ENCODE measurements at regions not wholly inside any gene's neighbourhood (a gene's known extent, or its start where the extent isn't known, plus 50 kb on each side); places are given as distances from the start of the nearest gene placed in this dataset.

DNA sequence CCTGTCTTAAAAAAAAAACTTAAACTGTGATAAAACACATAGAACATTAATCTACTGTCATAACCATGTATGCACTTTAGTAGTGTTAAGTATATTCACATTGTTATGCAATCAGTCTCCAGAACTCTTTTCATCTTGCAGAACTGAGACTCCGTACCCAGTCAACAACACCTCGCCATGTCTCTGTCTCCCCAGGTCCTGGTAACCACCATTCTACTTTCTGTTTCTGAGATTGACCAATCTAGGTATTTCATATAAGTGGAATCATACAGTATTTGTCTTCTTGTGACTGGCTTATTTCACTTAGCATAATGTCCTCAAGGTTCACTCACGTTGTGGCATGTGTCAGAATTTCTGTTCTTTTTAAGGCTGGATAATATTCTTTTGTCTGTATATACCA, 290.8 kb upstream of the CXCR4 start:
- H3K9me1 ChIP-seq (ENCODE audit: control insufficient read depth, extremely low read depth, insufficient read depth, low read length), result no peaks in the 10 kb centered on the region
- H3K4me2 ChIP-seq (ENCODE audit: control insufficient read depth, extremely low read depth, insufficient read depth, low read depth, low read length), result no peak overlapping the region
- peaks cover 17% of the 10 kb centered on the region for H3K4me1 ChIP-seq (ENCODE audit: control insufficient read depth, extremely low read depth, insufficient read depth, low read length)
- TF ChIP-seq, protein P1, sequence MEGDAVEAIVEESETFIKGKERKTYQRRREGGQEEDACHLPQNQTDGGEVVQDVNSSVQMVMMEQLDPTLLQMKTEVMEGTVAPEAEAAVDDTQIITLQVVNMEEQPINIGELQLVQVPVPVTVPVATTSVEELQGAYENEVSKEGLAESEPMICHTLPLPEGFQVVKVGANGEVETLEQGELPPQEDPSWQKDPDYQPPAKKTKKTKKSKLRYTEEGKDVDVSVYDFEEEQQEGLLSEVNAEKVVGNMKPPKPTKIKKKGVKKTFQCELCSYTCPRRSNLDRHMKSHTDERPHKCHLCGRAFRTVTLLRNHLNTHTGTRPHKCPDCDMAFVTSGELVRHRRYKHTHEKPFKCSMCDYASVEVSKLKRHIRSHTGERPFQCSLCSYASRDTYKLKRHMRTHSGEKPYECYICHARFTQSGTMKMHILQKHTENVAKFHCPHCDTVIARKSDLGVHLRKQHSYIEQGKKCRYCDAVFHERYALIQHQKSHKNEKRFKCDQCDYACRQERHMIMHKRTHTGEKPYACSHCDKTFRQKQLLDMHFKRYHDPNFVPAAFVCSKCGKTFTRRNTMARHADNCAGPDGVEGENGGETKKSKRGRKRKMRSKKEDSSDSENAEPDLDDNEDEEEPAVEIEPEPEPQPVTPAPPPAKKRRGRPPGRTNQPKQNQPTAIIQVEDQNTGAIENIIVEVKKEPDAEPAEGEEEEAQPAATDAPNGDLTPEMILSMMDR (optimal IDR thresholded peaks at IDR 0.05 in 1 of 3, IDR thresholded peaks at IDR 0.05 in 1 of 3, conservative IDR thresholded peaks at IDR 0.05 in 1 of 3; ENCODE audit: extremely low read depth in 1 of 3, insufficient read depth in 2 of 3, low read length in 3 of 3), result no peak
- no peak for TF ChIP-seq EZH2 (IDR thresholded peaks at IDR 0.05; ENCODE audit: low read length)
- H3K79me2 ChIP-seq (ENCODE audit: control insufficient read depth, insufficient read depth, low read length), result no peaks in the 10 kb centered on the region
- no peak for FAIRE-seq
- no peak overlapping the region for H2AFZ ChIP-seq (ENCODE audit: control insufficient read depth, low read length)
- no peak for DNase-seq (ENCODE audit: low read depth, low spot score)
- H3K27ac ChIP-seq (ENCODE audit: control insufficient read depth, insufficient read depth, low read length), result no peak overlapping the region
- no peaks in the 10 kb centered on the region for H4K20me1 ChIP-seq (ENCODE audit: control insufficient read depth, extremely low read depth, insufficient read depth, low read length)
- H3K9me3 ChIP-seq (ENCODE audit: control insufficient read depth, low read depth, low read length), result no peaks in the 10 kb centered on the region
- dilution Hi-C loops (cut with MboI; ENCODE audit: extremely low pct_ligation_motif_present, low sequenced_read_pairs), result no loop called here
- H3K27me3 ChIP-seq (ENCODE audit: control insufficient read depth, extremely low read depth, insufficient read depth, low read length), result no peaks in the 10 kb centered on the region
- H3K36me3 ChIP-seq (ENCODE audit: control insufficient read depth in 2 of 2, extremely low read depth in 1 of 2, insufficient read depth in 2 of 2, low read length in 2 of 2), result no peaks in the 10 kb centered on the region
- no peak overlapping the region for H3K4me3 ChIP-seq (ENCODE audit: control insufficient read depth in 2 of 3, extremely low read depth in 1 of 3, insufficient read depth in 2 of 3, low read depth in 1 of 3, low read length in 3 of 3)
- no peak overlapping the region for H3K9ac ChIP-seq (ENCODE audit: control insufficient read depth, extremely low read depth, insufficient read depth, low read length)

DNA sequence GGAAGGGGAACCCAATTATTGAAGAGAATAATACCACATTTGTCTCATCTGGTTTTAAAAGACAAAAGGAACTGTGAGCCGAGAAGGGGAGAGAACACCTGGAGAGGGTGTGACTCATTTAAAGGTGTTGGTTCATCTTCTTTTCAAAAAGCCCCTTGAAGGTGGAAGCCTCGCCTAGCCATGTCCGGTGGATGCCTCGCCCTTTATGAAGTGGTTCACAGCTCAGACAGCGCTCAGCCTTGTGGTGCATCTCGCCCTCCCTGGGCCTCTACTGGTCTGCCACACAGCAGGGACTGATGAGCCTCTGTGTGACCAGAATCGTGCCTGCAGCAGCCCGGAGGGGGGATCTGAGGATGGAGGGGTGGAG, 290.0 kb upstream of the CXCR4 start:
- Histone ChIP-seq H3K9me3 (ENCODE audit: control insufficient read depth, low read depth, low read length) (no peaks in the 10 kb centered on the region), H3K4me2 (ENCODE audit: control insufficient read depth, extremely low read depth, insufficient read depth, low read depth, low read length) (peak overlapping the region; percentile 60), H3K9me1 (ENCODE audit: control insufficient read depth, extremely low read depth, insufficient read depth, low read length) (no peaks in the 10 kb centered on the region), H3K4me1 (ENCODE audit: control insufficient read depth, extremely low read depth, insufficient read depth, low read length) (peaks cover 17% of the 10 kb centered on the region), H3K4me3 (ENCODE audit: control insufficient read depth in 2 of 3, extremely low read depth in 1 of 3, insufficient read depth in 2 of 3, low read depth in 1 of 3, low read length in 3 of 3) (peak overlapping the region in 1 of 3 experiments; percentile 15), H3K9ac (ENCODE audit: control insufficient read depth, extremely low read depth, insufficient read depth, low read length) (no peak overlapping the region), H3K27me3 (ENCODE audit: control insufficient read depth, extremely low read depth, insufficient read depth, low read length) (no peaks in the 10 kb centered on the region), H2AFZ (ENCODE audit: control insufficient read depth, low read length) (peak overlapping the region; percentile 4), H3K27ac (ENCODE audit: control insufficient read depth, insufficient read depth, low read length) (peak overlapping the region; percentile 25), H4K20me1 (ENCODE audit: control insufficient read depth, extremely low read depth, insufficient read depth, low read length) (no peaks in the 10 kb centered on the region), H3K36me3 (ENCODE audit: control insufficient read depth in 2 of 2, extremely low read depth in 1 of 2, insufficient read depth in 2 of 2, low read length in 2 of 2) (no peaks in the 10 kb centered on the region), H3K79me2 (ENCODE audit: control insufficient read depth, insufficient read depth, low read length) (no peaks in the 10 kb centered on the region)
- peak; percentile 33 for DNase-seq (ENCODE audit: low read depth, low spot score)
- dilution Hi-C loops (cut with MboI; ENCODE audit: extremely low pct_ligation_motif_present, low sequenced_read_pairs), result no loop called here
- no peak for FAIRE-seq
- no peak for TF ChIP-seq EZH2 (IDR thresholded peaks at IDR 0.05; ENCODE audit: low read length)
- TF ChIP-seq, protein P1 (optimal IDR thresholded peaks at IDR 0.05 in 1 of 3, IDR thresholded peaks at IDR 0.05 in 1 of 3, conservative IDR thresholded peaks at IDR 0.05 in 1 of 3; ENCODE audit: extremely low read depth in 1 of 3, insufficient read depth in 2 of 3, low read length in 3 of 3), result no peak

All from keratinocyte (primary cell).